Adrenal gland (tissue), 5 donors: ENCODE measurements at regions not wholly inside any gene's neighbourhood (a gene's known extent, or its start where the extent isn't known, plus 50 kb on each side); places are given as distances from the start of the nearest gene placed in this dataset.

Experiments used
- CTCF ChIP-seq, 6 experiments: fragments of 450-650 bp in 4 of 6; fragments of 200-600 bp in 2 of 6; sonication (generic) in 1 of 6; IDR thresholded peaks; 1 replicate in 5 of 6; 2 replicates in 1 of 6; pipeline versions ENCODE4 v1.5.1 to v1.8.0; 2016 to 2021; ENCODE audit warnings: antibody characterized with exemption in 6 of 6, mild to moderate bottlenecking in 2 of 6, moderate library complexity in 1 of 6
- POLR2A ChIP-seq, 2 donors: fragments of 450-650 bp; IDR thresholded peaks; one replicate each; pipeline ENCODE4 v1.6.1; 2017; ENCODE audit warnings: antibody characterized with exemption in 2 of 2, mild to moderate bottlenecking in 2 of 2, moderate library complexity in 1 of 2
- donor health status: DM: no; HTN: no; CAD: no.

- TF ChIP-seq CTCF (IDR thresholded peaks at IDR 0.05) (no peak), POLR2A (IDR thresholded peaks at IDR 0.05) (no peak)
Measured at GRCh38 chr15:98154863-98155262, 194.4 kb downstream of the ARRDC4 start.
